NCI-H2081 treated with DMSO at 0.1 percent for 48 hours (cell line): ENCODE measurements at regions not wholly inside any gene's neighbourhood (a gene's known extent, or its start where the extent isn't known, plus 50 kb on each side); places are given as distances from the start of the nearest gene placed in this dataset.

Experiments used
- DNase-seq: peaks from one replicate; lab custom pipeline; 2025; lab: John Stamatoyannopoulos, UW

GRCh38 chr20:11041396-11041795 is 367.6 kb upstream of the JAG1 start:
- DNase-seq, result no peak

GRCh38 chr20:11043001-11043400 is 369.2 kb upstream of the JAG1 start:
- DNase-seq, result no peak

GRCh38 chr20:11044561-11044960 is 370.8 kb upstream of the JAG1 start:
- no peak for DNase-seq

DNA sequence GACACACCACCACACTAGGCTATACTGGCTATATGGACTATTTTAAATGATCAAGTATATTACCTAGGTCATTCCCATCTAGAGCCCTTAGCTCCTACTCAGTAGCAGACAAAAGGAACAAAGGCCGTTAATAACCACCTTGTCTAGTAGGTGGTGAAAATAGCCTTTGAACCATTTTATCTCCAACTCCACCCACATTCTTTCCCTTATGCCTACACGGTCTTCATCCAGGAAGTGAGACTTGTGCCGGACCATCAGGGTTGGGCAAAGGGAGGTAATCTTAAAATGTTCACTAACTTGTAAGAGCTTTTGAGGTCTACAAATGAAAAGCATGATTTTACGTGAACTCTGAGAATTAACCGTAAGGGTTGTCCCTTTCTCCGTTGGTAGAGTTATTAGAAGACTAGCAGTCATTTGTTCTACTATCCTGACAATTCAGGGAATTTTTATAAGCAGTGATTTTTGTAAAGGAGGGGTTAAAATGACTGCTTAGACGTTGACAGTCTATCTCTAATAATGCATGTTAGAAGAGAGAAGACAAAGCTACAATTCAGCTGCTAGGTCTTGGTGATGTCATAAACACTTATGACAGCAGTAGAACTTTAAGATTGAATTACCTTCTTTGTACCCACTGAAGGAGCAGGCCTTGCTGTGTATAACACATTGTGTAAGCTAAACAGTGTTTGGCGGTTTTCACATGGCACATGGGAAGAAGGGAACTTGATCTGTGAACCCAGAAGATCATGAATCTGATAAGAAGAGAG is 371.8 kb upstream of the JAG1 start:
- no peak for DNase-seq

DNA sequence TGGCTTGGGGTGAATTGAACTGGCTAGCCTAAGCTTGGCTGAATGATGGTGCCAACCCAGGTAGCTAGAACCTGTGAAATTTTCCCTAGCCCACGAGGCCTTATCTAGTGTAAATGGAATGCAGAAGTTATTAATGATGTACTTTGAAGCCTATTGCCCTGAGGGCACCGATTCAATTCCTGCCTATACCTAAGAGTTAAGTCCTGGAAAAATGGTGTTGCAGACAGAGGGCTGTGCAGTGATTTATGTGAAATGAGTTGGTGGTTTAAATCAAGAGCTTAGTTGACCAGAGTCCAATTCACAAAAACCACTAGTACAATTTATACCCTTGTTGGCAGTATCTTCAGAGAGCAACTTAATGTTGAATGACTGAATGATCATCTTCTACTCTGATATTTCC is 373.8 kb upstream of the JAG1 start:
- no peak for DNase-seq

GRCh38 chr20:11048739-11049138 is 374.9 kb upstream of the JAG1 start:
- DNase-seq, result no peak

DNA sequence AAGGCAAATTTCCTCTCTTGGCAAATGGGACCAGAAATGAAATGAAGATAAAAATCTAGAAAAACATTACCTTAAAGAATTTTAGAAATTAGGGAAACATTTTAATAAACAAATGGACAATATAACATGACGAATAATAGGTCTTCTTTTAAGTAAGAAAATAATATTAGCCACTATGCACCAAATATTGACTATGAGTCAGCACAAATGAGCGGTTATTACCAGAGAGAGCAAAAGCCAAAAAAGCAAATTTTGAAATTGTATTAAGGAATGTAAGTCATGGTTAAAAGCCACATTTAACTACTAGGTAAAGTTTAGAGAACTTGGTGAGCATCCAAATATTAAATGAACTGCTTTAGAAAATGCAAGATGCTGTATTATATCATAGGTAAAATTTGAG is 376.6 kb upstream of the JAG1 start:
- no peak for DNase-seq

DNA sequence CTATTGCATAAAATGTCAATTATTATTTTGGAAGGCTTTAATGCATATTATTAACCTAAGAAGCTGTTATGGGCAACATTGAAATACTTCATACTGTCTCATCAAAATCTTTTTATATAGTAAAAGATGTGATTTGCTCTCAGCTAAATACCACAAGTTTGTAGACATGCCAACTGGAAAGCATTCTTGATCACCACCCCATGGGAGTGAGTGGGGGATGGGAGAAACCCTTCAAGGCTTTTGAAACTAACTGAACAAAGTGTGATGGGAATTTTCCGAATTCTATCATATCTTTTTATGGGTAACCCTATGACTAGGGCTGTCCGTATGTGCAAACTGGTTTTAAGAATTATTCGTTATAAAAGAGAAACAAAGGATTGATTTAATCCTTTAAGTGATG is 377.3 kb upstream of the JAG1 start:
- no peak for DNase-seq

DNA sequence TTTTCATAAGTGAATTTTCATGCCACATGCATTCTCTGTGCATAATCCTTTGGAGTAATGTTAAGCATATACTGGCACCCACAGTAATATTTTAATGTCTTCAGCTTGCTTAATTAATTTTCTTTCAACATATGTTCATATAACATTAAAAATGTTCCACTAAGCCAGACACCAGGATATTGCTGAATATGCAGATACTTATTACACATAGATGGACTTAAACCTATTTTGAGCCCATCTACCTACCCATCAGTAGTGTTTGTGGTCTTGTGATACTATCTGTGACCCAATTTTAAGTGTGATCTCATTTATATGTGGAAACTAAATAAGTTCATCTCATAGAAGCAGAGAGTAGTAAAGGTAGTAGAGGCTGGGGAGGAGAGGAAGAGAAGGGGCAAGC is 379.5 kb upstream of the JAG1 start:
- DNase-seq, result no peak

GRCh38 chr20:11054266-11054993 is 380.6 kb upstream of the JAG1 start:
- no peak for DNase-seq

DNA sequence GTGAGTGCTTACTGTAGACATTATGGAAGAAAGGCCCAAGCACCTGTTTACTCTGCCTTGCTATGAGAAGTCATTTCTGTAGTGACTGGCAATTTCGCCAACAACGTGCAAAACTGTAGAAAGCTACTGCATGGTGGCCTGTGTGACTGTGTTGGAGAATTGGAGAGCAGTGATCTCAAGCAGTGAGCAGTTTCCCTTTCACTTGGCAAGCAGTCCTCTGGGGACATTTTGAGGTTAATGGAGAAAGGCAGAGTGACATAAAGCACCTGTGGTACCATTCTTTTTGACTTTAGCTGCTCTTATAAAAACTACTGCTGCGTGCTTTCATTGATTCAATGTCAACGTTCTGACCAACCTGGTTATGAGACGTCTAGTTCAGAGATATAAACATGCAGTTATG is 382.6 kb upstream of the JAG1 start:
- no peak for DNase-seq

GRCh38 chr20:11057624-11058023 is 383.8 kb upstream of the JAG1 start:
- DNase-seq, result no peak

- no peak for DNase-seq
Observed at GRCh38 chr20:11059659-11060058, 385.9 kb upstream of the JAG1 start.

- DNase-seq, result no peak
Observed at GRCh38 chr20:11060423-11061185, 386.8 kb upstream of the JAG1 start.

DNA sequence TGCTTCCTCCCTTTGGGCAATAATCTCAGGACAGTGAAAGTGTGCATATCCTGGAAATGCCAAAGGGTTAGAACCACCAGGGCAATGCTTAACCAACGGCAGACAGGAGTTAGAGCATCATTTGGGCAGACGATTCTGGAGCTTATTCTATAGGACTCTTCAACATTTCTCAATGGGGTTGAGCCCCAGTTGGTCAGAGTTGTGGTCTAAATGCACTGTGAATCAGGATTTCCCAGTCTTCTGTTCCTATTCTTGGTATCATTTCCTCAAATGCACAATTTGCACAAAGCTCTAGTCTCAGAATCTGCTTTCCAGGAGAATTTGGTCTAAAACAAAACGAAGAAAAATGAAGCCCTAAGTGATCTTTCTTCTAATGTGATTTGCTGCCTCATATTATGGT is 389.6 kb upstream of the JAG1 start:
- DNase-seq, result no peak

DNA sequence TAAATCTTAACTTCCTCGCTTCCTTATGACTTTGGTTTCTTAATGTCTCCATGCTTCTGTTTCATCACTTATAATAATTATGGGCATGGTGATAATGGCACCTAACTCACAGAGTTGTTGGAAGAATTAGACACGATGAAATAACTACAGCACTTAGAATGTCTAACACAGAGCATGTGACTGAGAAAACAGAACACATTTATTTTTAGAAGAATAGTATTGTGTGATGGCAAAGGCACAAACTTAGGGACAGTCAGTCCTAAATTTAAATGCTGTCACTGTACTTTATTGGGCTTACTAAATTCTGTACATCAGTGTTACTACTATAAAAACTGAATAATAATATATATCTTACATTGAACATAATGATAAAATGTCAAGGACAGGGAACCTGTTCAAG is 391.1 kb upstream of the JAG1 start:
- no peak for DNase-seq

DNA sequence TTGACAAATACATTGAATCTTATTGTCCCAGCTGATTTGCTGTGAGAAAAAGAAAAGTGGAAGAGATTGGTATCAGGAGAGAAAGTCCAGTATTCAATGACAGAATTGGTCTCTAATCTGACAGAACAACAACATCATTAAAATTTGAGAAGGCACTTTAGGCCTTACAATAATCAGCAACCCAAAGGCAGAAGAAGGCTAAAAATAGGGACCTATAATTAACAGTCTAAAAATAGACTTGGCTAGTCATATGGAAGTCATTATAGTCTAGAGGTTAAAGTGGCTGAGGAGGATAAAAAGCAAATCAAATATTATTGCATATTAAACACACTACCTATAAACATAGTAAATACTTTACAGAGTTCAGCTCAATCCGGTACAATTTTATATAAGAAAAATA is 393.6 kb upstream of the JAG1 start:
- DNase-seq, result no peak

- DNase-seq, result no peak
Observed at GRCh38 chr20:11072982-11073381, 399.2 kb upstream of the JAG1 start.

DNA sequence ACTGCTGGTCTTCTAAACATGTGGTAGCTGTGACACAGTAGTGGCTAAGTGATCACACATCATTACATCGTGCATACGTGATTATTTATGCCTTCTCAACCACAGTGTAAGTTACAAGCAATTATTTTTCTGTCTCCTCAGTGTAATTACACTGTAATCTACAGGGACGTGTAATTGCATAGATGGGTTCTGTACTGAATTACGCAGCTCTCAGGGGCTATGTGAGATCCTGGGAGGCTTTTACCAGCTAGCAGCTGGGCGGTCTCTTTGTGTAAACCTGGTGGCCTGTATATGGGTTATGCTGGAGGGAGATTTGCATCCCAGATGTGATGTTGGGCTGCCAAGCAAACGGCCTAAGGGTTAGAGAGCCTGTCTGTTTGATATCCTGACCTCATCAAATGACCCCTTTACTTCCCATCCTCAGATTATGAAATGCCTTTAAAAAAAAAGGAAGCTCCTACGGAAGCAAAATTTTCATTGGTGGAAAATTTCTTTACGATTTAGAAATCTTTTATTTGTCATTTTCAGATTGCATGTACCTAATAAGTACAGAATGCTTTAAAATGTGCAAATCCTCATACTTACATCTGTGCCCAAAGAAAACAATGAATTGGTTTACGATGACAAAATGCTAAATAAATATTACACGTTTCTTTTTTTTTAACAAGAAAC is 402.8 kb upstream of the JAG1 start:
- peak; percentile 69 for DNase-seq

DNA sequence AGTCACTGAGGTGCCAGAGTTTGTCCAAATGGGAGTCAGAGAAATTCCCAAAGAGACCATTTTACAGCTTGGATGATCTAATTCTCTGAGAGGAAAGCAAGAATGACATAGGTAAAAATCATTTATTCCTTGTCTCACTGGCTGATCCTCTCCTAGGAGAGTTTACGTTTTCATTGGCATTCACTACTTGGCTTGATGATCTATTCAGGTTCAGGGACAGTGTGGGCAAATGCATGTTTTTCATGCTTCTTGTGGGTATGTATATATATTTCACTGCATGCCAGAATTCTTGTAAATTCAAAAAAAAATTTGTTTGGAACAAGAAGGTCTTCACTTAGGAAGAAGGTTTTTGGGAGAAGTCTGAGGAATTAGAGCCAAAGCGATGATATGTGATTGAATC is 403.4 kb upstream of the JAG1 start:
- no peak for DNase-seq

DNA sequence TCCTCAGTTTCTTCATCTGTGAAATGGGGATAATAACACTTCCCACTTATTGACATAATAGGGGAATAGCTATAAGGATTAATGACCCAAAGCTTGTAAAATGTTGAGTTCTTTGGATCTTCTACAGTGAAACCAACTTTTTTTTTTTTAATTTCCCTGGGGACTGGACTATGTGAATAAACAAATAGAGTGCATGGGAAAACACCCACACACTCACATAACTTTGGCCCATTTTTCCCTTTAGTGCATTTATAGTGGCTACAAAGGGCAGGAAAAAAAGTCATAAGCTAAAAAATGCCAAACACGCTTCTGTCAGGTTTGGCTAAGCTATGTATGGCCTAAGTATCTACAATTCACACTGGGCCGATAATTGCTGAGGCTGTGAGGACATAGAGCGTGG is 406.2 kb upstream of the JAG1 start:
- DNase-seq, result no peak

- DNase-seq, result no peak
Observed at GRCh38 chr20:11080781-11081377, 407.1 kb upstream of the JAG1 start.
